ENCODE measurements at regions not wholly inside any gene's neighbourhood (a gene's known extent, or its start where the extent isn't known, plus 50 kb on each side); places are given as distances from the start of the nearest gene placed in this dataset.

GRCh38 chr9:23258569-23258968 lies 567.5 kb downstream of the ELAVL2 start:
- no peak overlapping the region for H3K27ac Mint-ChIP-seq

DNA sequence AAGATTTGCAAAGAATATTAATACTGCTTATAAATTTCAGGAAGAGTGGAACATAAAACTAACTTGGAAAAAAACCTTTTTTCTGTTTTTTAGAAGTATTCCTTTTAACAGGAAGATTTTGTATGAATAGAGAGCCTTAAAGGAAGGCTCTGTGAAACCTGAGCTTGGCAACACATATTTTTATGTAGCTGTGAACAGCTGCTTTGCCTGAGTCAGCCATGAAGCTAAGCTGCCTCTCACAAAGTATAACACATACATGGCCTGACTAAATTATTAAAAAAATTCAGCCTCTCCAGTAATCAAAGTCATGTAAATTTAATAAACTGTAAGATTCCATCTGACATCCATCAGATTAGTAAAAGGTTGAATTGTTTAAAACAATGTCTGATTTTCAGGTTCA lies 547.5 kb downstream of the ELAVL2 start:
- Mint-ChIP-seq H3K27me3 (no peaks in the 10 kb centered on the region), H3K36me3 (ENCODE audit: low read depth) (no peaks in the 10 kb centered on the region), H3K4me3 (no peak overlapping the region), H3K27ac (no peak overlapping the region), H3K4me1 (no peaks in the 10 kb centered on the region), H3K9me3 (peaks cover 11% of the 10 kb centered on the region)
- ATAC-seq (replicated peaks), result no peak

More at GRCh38 chr9:23258569-23258968, 567.5 kb downstream of the ELAVL2 start:
- no peaks in the 10 kb centered on the region for H3K36me3 Mint-ChIP-seq (ENCODE audit: low read depth)
- peaks cover 20% of the 10 kb centered on the region for H3K9me3 Mint-ChIP-seq
- ATAC-seq (replicated peaks), result no peak
- H3K4me1 Mint-ChIP-seq, result no peaks in the 10 kb centered on the region
- no peak overlapping the region for H3K4me3 Mint-ChIP-seq
- no peaks in the 10 kb centered on the region for H3K27me3 Mint-ChIP-seq

DNA sequence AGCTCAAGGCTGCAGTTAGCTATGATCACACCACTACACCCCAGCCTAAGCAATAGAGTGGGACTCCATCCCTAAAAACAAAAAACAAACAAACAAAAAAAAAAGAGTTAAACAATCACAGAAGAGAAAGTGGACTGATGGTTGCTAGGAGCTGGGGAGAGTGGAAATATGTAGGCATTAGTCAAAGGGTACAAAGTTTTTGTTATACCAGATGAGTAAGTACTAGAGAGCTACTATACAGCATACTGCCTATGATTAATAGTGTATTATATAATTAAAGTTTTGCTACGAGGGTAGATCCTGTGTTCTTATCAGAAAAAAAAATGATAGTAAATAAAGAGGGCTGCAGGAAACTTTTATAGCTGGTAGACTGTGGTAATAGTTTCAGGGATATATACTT lies 538.6 kb downstream of the ELAVL2 start:
- H3K4me3 Mint-ChIP-seq, result no peak overlapping the region
- no peak overlapping the region for H3K27ac Mint-ChIP-seq
- no peak for ATAC-seq (replicated peaks)

GRCh38 chr9:23288545-23288944 lies 537.5 kb downstream of the ELAVL2 start:
- H3K4me1 Mint-ChIP-seq, result no peaks in the 10 kb centered on the region
- H3K4me3 Mint-ChIP-seq, result no peak overlapping the region
- no peaks in the 10 kb centered on the region for H3K27me3 Mint-ChIP-seq
- no peak overlapping the region for H3K27ac Mint-ChIP-seq
- no peak for ATAC-seq (replicated peaks)
- no peaks in the 10 kb centered on the region for H3K36me3 Mint-ChIP-seq (ENCODE audit: low read depth)
- peaks cover 9% of the 10 kb centered on the region for H3K9me3 Mint-ChIP-seq

More for the DNA sequence above, 538.6 kb downstream of the ELAVL2 start:
- Mint-ChIP-seq H3K9me3 (peaks cover 9% of the 10 kb centered on the region), H3K36me3 (ENCODE audit: low read depth) (no peaks in the 10 kb centered on the region), H3K27me3 (no peaks in the 10 kb centered on the region), H3K4me1 (no peaks in the 10 kb centered on the region)

DNA sequence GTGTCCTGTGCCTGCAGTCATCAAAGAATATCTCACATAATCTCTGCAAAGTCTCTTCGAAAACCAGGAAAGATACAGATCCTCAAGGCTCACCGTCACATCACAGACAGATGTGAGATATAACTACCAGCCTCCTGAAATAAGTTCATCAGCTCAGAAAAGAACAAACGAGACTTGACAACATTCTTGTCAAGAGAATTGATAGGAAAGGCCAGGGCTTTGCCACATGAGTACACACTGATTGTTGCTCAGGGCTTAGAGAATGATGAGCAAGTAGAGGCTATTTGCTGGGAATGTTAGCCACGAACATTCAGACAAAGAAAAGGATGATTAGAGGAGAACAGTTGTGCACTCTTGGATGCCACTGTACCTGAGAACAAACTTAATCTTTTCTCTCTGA lies 535.1 kb downstream of the ELAVL2 start:
- H3K4me3 Mint-ChIP-seq, result no peak overlapping the region
- no peaks in the 10 kb centered on the region for H3K4me1 Mint-ChIP-seq
- peaks cover 5% of the 10 kb centered on the region for H3K9me3 Mint-ChIP-seq
- H3K27ac Mint-ChIP-seq, result no peak overlapping the region
- no peaks in the 10 kb centered on the region for H3K36me3 Mint-ChIP-seq (ENCODE audit: low read depth)
- ATAC-seq (replicated peaks), result no peak
- no peaks in the 10 kb centered on the region for H3K27me3 Mint-ChIP-seq

DNA sequence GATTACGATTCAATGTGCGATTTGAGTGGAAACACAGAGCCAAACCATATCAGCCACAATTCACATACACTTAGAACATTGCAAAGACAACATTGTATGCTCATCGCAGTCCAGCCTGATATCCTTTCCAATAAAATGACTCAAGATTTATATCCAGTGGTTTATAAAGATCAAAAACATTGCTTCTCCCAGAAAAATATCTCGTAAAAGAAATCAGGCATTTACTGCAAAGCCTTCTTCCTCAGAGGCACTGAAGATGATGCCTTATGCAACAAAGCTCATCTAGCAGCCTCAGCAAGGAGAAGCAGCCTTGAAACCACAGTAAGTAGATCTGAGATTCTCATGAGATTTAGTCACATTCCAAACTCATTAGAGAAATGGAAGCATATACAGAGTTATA lies 523.8 kb downstream of the ELAVL2 start:
- no peak overlapping the region for H3K4me3 Mint-ChIP-seq
- H3K36me3 Mint-ChIP-seq (ENCODE audit: low read depth), result no peaks in the 10 kb centered on the region
- peaks cover 13% of the 10 kb centered on the region for H3K9me3 Mint-ChIP-seq
- no peak for ATAC-seq (replicated peaks)
- H3K27me3 Mint-ChIP-seq, result no peaks in the 10 kb centered on the region
- no peaks in the 10 kb centered on the region for H3K4me1 Mint-ChIP-seq
- H3K27ac Mint-ChIP-seq, result no peak overlapping the region

GRCh38 chr9:23306731-23307130 lies 519.3 kb downstream of the ELAVL2 start:
- Mint-ChIP-seq H3K9me3 (peaks cover 17% of the 10 kb centered on the region), H3K27me3 (no peaks in the 10 kb centered on the region), H3K4me1 (no peaks in the 10 kb centered on the region), H3K4me3 (no peak overlapping the region), H3K36me3 (ENCODE audit: low read depth) (no peaks in the 10 kb centered on the region), H3K27ac (no peak overlapping the region)
- ATAC-seq (replicated peaks), result no peak

GRCh38 chr9:23307731-23308513 lies 518.1 kb downstream of the ELAVL2 start:
- no peaks in the 10 kb centered on the region for H3K4me1 Mint-ChIP-seq

GRCh38 chr9:23309800-23310199 lies 516.2 kb downstream of the ELAVL2 start:
- Mint-ChIP-seq H3K4me3 (no peak overlapping the region), H3K9me3 (peaks cover 9% of the 10 kb centered on the region), H3K27ac (no peak overlapping the region), H3K4me1 (no peaks in the 10 kb centered on the region), H3K27me3 (no peaks in the 10 kb centered on the region), H3K36me3 (ENCODE audit: low read depth) (no peaks in the 10 kb centered on the region)
- ATAC-seq (replicated peaks), result no peak

More at GRCh38 chr9:23307731-23308513, 518.1 kb downstream of the ELAVL2 start:
- no peak overlapping the region for H3K4me3 Mint-ChIP-seq
- no peaks in the 10 kb centered on the region for H3K27me3 Mint-ChIP-seq
- H3K27ac Mint-ChIP-seq, result no peak overlapping the region
- H3K9me3 Mint-ChIP-seq, result peaks cover 13% of the 10 kb centered on the region
- no peaks in the 10 kb centered on the region for H3K36me3 Mint-ChIP-seq (ENCODE audit: low read depth)
- no peak for ATAC-seq (replicated peaks)

- H3K27me3 Mint-ChIP-seq, result no peaks in the 10 kb centered on the region
- no peak for ATAC-seq (replicated peaks)
- H3K36me3 Mint-ChIP-seq (ENCODE audit: low read depth), result no peaks in the 10 kb centered on the region
- H3K4me1 Mint-ChIP-seq, result no peaks in the 10 kb centered on the region
- peaks cover 4% of the 10 kb centered on the region for H3K9me3 Mint-ChIP-seq
- no peak overlapping the region for H3K27ac Mint-ChIP-seq
- no peak overlapping the region for H3K4me3 Mint-ChIP-seq
Measured at GRCh38 chr9:23314247-23314646, 511.8 kb downstream of the ELAVL2 start.

DNA sequence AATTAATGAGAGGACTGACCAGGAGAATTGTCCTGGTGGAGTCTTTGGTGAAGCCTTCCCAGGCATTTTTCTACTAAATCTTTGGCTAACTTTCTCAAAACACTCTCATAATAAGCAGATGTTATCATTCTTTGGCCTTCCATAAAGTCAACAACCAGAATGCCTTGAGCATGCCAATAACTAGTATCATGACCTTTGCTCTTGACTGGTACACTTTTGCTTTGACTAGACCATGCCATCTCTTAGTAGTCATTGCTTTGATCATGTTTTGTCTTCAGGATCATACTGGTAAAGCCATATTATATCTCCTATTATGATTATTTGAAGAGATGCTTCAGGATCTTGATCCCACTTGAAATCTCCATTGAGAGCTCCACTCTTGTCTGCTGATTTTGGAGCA lies 506.9 kb downstream of the ELAVL2 start:
- H3K27ac Mint-ChIP-seq, result no peak overlapping the region
- no peaks in the 10 kb centered on the region for H3K27me3 Mint-ChIP-seq
- no peaks in the 10 kb centered on the region for H3K4me1 Mint-ChIP-seq
- H3K9me3 Mint-ChIP-seq, result peaks cover 4% of the 10 kb centered on the region
- no peaks in the 10 kb centered on the region for H3K36me3 Mint-ChIP-seq (ENCODE audit: low read depth)
- no peak for ATAC-seq (replicated peaks)
- no peak overlapping the region for H3K4me3 Mint-ChIP-seq

GRCh38 chr9:23321049-23321448 lies 505.0 kb downstream of the ELAVL2 start:
- ATAC-seq (replicated peaks), result no peak
- Mint-ChIP-seq H3K4me3 (no peak overlapping the region), H3K27me3 (no peaks in the 10 kb centered on the region), H3K4me1 (no peaks in the 10 kb centered on the region), H3K27ac (no peak overlapping the region), H3K36me3 (ENCODE audit: low read depth) (no peaks in the 10 kb centered on the region), H3K9me3 (peaks cover 16% of the 10 kb centered on the region)

DNA sequence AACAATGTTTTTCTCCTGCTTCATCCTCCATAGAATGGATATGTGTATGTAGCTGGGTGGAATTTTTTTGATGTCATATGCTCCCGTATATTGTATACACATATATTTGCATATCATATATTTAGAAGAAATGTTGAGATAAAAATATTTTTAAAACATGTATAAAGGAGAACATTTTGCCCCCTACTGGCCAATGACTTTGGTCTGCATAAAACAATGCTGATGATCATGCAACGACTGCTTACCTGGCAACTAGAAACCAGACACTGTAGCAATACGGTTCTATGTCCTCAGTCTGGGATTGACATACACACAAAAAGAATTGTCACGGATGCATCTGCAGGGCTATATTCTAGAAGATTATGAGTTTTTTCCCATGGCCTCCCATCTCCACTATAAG lies 503.6 kb downstream of the ELAVL2 start:
- no peak overlapping the region for H3K4me3 Mint-ChIP-seq

DNA sequence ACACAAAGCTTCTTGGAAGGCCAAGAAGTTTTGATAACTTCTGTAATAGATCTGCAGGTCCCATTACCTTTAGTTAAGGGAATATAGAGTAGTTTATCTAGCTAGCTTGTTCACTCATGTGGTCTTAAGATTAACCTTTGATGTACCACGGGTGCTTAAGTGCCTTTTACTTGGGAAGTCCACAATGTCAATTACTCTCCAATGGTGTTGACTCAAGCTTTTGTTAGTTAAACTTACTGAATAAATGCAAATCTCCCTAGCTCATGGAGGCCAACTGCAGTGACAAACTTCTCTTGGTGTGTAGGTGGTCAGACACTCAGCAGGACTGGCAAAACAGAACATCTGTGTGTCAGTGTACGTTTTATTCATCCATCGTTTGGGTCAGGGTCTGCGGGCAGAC lies 501.5 kb downstream of the ELAVL2 start:
- no peaks in the 10 kb centered on the region for H3K27me3 Mint-ChIP-seq
- no peaks in the 10 kb centered on the region for H3K4me1 Mint-ChIP-seq
- H3K36me3 Mint-ChIP-seq (ENCODE audit: low read depth), result no peaks in the 10 kb centered on the region
- H3K27ac Mint-ChIP-seq, result no peak overlapping the region
- no peak overlapping the region for H3K4me3 Mint-ChIP-seq
- peaks cover 27% of the 10 kb centered on the region for H3K9me3 Mint-ChIP-seq
- no peak for ATAC-seq (replicated peaks)

More for the DNA sequence above, 503.6 kb downstream of the ELAVL2 start:
- Mint-ChIP-seq H3K27ac (no peak overlapping the region), H3K27me3 (no peaks in the 10 kb centered on the region), H3K9me3 (peaks cover 16% of the 10 kb centered on the region), H3K4me1 (no peaks in the 10 kb centered on the region), H3K36me3 (ENCODE audit: low read depth) (no peaks in the 10 kb centered on the region)
- no peak for ATAC-seq (replicated peaks)

- ATAC-seq (replicated peaks), result no peak
- Mint-ChIP-seq H3K27ac (no peak overlapping the region), H3K36me3 (ENCODE audit: low read depth) (no peaks in the 10 kb centered on the region)
Measured at GRCh38 chr9:23326597-23326996, 499.4 kb downstream of the ELAVL2 start.

More at GRCh38 chr9:23326597-23326996, 499.4 kb downstream of the ELAVL2 start:
- Mint-ChIP-seq H3K9me3 (peaks cover 26% of the 10 kb centered on the region), H3K27me3 (no peaks in the 10 kb centered on the region), H3K4me3 (no peak overlapping the region), H3K4me1 (no peaks in the 10 kb centered on the region)

Data from activated T-helper 17 cell treated with anti-CD3 and anti-CD28 coated beads, Interleukin-2, amount 50 U/mL, for 72 hours (primary cell).